ENCODE measurements at regions not wholly inside any gene's neighbourhood (a gene's known extent, or its start where the extent isn't known, plus 50 kb on each side); places are given as distances from the start of the nearest gene placed in this dataset.
"Not testable (repeated sequence)": the region's sequence is repeated elsewhere in the genome, so short reads cannot be mapped to it uniquely, and the experiment has no call there.

DNA sequence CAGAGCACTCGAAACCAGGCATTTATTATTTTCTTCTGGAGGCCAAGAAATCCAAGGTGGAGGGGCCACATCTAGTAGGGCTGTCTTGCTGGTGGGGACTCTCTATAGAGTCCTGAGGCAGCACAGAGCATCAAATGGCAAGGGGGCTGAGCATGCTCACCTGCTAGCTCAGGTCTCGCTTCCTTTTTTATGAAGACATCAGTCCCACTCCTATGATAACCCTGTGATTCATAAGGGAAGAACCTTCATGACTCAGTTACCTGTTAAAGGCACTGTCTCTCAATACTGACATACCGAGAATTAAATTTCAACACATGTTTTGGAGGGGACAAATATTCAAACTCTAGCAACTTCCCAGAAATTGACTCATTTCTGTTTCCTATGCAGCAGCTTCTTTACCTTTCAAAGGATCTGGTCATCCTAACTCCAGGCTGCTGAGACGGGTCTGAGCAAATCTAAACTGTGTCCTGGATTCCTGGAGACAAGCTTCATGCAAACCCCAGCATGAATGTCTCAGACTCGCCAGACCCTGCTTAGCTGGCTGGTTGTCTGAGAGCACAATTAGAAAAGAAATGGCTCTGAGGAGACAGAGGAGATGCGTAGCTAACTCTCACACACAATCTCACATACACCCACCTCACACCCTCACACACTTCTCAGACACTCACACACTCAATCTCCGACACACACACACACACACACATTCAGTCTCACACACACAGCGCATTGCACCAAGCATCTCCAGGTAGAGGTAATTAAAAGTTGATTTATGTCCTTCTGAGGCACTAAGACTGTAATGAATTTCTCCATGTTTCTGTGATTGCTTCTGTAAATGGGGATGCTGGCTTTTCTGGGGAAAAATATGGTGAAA, 280.8 kb downstream of the BCL2L11 start:
- DNase-seq (ENCODE audit: low spot score), result not testable (repeated sequence)

DNA sequence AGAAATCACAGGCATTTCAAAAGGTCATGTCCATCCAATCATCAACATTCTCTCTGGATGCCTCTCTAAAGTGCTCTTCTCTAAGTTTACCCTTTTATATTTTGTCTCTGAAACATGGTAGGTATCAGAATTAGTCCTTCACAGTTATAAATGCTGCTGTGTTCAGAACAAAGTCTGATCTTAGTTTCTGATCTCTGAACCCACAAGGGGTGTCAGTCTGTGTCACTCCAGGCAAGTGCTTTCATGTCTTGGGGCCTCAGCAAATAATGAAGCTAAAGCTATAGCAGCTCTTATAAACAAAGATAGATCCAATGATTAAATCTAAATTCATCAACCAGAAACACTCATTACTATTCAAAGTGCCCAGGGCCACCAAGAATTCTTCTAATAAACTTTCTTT, 281.7 kb downstream of the BCL2L11 start:
- not testable (repeated sequence) for DNase-seq (ENCODE audit: low spot score)

GRCh38 chr2:111403287-111403686, 282.6 kb downstream of the BCL2L11 start:
- not testable (repeated sequence) for DNase-seq (ENCODE audit: low spot score)

DNA sequence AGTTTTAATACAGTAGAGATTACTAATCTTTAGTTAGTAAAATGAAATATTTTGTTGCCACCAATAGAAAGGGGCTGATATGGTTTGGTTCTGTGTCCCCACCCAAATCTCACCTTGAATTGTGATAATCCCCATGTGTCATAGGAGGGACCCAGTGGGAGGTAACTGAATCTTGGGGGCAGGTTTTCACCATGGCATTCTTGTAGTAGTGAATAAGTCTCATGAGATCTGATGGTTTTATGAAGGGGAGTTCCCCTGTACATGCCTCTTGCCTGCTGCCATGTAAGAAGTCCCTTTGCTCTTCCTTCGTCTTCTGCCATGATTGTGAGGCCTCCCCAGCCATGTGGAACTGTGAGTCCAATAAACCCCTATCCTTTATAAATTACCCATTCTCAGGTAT, 285.9 kb downstream of the BCL2L11 start:
- not testable (repeated sequence) for DNase-seq (ENCODE audit: low spot score)

- not testable (repeated sequence) for DNase-seq (ENCODE audit: low spot score)
Measured at GRCh38 chr2:111407632-111408194, 287.0 kb downstream of the BCL2L11 start.

GRCh38 chr2:111410868-111411406, 290.2 kb downstream of the BCL2L11 start:
- not testable (repeated sequence) for DNase-seq (ENCODE audit: low spot score)

GRCh38 chr2:111411867-111412681, 291.4 kb downstream of the BCL2L11 start:
- not testable (repeated sequence) for DNase-seq (ENCODE audit: low spot score)

DNA sequence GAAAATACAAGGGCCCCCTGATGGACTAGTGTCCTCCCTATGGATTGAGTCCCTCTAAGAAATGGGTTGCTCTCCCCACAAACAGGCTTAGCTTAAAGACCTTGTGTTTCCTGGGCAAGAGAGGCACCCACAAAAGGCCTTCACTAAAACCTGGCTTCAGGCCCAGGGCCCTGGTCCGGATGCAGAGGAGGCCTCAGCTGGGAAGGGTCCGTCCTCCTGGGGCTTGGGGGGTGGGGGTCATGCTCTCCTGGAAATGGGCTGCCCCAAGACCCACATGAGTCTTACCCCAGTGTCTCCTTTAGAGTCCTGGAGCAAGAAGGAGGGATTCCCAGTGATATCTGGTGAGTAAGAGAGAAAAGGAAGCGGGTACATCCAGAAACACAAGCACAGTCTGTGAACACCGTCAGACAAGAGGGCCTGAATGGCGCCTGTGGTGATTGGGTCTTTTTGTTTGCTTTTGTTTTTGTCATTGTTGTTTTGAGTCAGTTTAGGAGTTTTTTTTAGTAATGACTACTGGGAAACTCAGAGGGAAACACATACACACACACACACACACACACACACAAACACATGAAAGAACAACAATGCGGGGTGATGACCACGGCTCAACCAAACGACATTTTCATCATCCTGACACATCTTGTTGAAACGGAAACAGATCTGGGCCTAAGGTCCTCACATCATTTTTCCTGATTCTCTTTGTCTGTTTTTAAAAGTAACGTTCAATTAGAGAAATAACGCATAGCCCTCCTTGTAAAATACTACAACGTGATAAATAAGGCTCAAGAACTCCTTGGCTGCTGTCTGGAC, 292.3 kb downstream of the BCL2L11 start:
- DNase-seq (ENCODE audit: low spot score), result not testable (repeated sequence)

DNA sequence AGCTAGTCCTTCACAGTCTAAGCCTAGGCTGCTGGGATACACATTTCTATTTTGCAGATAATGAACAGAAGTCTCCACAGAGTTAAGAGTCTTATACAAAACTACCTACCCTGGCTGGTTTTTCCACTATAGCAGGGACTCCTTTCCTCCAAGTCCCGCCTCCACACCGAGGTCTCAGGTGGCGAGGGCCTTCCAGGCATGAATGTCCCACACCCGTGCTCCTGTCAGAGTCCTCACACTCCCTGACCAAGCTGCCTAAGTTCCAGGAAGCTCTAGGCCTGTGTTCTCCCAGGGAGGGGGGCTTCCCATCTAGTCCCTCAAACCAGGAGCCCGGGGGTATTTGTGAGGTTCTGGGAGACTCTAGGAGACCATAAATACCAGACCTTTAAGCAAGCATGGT, 293.2 kb downstream of the BCL2L11 start:
- DNase-seq (ENCODE audit: low spot score), result not testable (repeated sequence)

DNA sequence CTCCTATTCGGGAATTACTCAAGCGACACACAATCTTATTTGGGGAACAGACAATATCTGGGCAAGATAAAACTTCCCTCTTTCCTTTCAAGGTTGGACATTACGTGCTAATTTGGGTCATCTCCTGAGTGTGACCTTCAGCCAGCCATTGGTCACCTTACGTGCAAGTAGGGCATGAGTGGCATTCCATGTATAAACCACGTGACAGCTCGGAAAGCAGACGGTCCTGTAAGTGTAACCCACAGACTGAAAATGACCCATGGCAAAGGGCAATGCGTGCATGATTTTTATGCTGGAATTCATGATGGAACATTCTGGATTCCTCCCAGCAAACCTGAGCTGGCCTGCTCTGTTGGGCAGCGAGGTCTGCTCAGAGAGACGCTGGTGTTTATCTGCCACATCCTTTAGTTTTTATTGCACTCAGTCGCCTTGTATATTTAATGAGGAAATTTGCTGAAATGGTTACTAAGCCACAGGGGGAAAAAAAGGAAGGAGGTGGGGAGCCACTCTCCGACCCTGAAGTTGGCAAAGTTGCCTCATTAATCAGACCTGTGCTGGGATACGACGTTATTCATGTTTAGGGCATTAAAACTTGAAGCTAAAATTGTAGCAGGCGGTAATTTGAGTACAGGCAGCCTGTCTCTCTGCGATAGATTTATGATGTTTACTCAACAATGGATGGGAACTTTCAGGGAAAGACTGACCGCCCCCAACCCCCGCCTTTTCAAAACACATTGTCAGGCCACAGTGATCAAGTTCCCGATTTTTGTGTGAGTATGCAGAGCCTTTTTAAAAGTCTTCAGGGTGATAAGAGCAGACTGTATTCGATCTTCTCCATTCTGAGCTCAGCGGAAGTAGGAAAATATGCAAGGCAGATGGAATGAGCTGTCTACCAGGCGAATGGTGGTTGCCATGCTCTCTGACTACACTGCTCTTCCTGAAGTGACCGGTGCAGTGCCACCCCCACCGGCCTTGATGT, 295.3 kb downstream of the BCL2L11 start:
- not testable (repeated sequence) for DNase-seq (ENCODE audit: low spot score)

DNA sequence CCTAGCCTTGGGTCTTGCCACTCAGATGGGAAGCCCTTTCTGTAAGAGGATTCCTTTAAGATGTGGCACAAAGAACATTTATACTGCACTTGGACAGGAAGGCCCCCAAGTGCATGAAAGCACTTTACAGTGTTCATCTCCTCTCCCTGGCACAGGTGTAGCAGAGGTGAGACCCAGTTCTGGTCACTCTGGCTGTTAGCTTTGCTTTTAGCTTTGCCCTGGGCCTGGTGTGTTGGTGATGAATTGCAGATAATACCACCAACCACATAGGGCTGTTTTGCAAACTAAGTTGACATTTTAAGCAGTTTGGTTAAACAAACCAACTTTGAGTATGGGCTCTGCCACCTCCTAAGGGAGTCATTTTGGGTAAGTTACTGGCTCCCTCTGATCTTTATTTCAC, 296.3 kb downstream of the BCL2L11 start:
- not testable (repeated sequence) for DNase-seq (ENCODE audit: low spot score)

- DNase-seq (ENCODE audit: low spot score), result not testable (repeated sequence)
Measured at GRCh38 chr2:111418091-111418875, 297.6 kb downstream of the BCL2L11 start.

DNA sequence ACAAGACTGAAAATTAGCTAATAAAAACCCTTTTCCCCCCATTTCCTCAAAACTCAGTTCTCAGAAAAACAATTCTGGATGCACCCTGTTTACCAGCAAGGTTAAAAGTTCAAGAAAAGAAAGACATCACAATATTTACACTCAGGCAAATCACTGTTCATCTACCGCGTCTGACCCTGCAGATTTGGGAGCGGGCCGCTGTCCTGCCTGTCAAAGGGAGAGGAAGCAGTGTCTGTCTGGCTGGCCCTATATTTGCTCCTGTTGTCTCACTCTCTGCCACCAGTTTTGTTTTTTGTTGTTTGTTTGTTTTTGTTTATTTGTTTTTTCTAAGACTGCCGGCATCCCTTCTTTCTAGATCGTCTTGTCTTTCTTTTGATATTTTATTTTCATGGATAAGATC, 299.4 kb downstream of the BCL2L11 start:
- not testable (repeated sequence) for DNase-seq (ENCODE audit: low spot score)

GRCh38 chr2:111420835-111421234, 300.1 kb downstream of the BCL2L11 start:
- not testable (repeated sequence) for DNase-seq (ENCODE audit: low spot score)

GRCh38 chr2:111421949-111422348, 301.2 kb downstream of the BCL2L11 start:
- DNase-seq (ENCODE audit: low spot score), result not testable (repeated sequence)

GRCh38 chr2:111422562-111422961, 301.8 kb downstream of the BCL2L11 start:
- not testable (repeated sequence) for DNase-seq (ENCODE audit: low spot score)

GRCh38 chr2:111423184-111423583, 302.5 kb downstream of the BCL2L11 start:
- not testable (repeated sequence) for DNase-seq (ENCODE audit: low spot score)

- DNase-seq (ENCODE audit: low spot score), result not testable (repeated sequence)
Measured at GRCh38 chr2:111424176-111424575, 303.5 kb downstream of the BCL2L11 start.

- not testable (repeated sequence) for DNase-seq (ENCODE audit: low spot score)
Measured at GRCh38 chr2:111424851-111425309, 304.2 kb downstream of the BCL2L11 start.
